ENCODE measurements at regions not wholly inside any gene's neighbourhood (a gene's known extent, or its start where the extent isn't known, plus 50 kb on each side); places are given as distances from the start of the nearest gene placed in this dataset.

- DNase-seq (ENCODE audit: low read depth in 2 of 2) = no peak
Measured at GRCh38 chr1:108082738-108083562, 117.2 kb downstream of the SLC25A24 start.

- no peak for DNase-seq (ENCODE audit: low read depth in 2 of 2)
Measured at GRCh38 chr1:108082001-108082400, 117.0 kb upstream of the VAV3 start.

- DNase-seq (ENCODE audit: low read depth in 2 of 2) = no peak
Measured at GRCh38 chr1:108080448-108080847, 115.5 kb upstream of the VAV3 start.

GRCh38 chr1:108079440-108080025 lies 114.6 kb upstream of the VAV3 start:
- peak in 1 of 2 donors; percentile 26 for DNase-seq (ENCODE audit: low read depth in 2 of 2)

GRCh38 chr1:108077991-108078390 lies 113.0 kb upstream of the VAV3 start:
- DNase-seq (ENCODE audit: low read depth in 2 of 2) = no peak

- no peak for DNase-seq (ENCODE audit: low read depth in 2 of 2)
Measured at GRCh38 chr1:108075055-108075454, 110.1 kb upstream of the VAV3 start.

- no peak for DNase-seq (ENCODE audit: low read depth in 2 of 2)
Measured at GRCh38 chr1:108072776-108073175, 107.8 kb upstream of the VAV3 start.

- no peak for DNase-seq (ENCODE audit: low read depth in 2 of 2)
Measured at GRCh38 chr1:108072212-108072611, 107.2 kb upstream of the VAV3 start.

- no peak for DNase-seq (ENCODE audit: low read depth in 2 of 2)
Measured at GRCh38 chr1:108071601-108072000, 106.6 kb upstream of the VAV3 start.

GRCh38 chr1:108070662-108071061 lies 105.7 kb upstream of the VAV3 start:
- no peak for DNase-seq (ENCODE audit: low read depth in 2 of 2)

- DNase-seq (ENCODE audit: low read depth in 2 of 2) = no peak
Measured at GRCh38 chr1:108067884-108068540, 103.0 kb upstream of the VAV3 start.

- no peak for DNase-seq (ENCODE audit: low read depth in 2 of 2)
Measured at GRCh38 chr1:108066808-108067207, 101.8 kb upstream of the VAV3 start.

GRCh38 chr1:108064255-108064654 lies 99.3 kb upstream of the VAV3 start:
- DNase-seq (ENCODE audit: low read depth in 2 of 2) = no peak

- DNase-seq (ENCODE audit: low read depth in 2 of 2) = no peak
Measured at GRCh38 chr1:108063703-108064102, 98.7 kb upstream of the VAV3 start.

- DNase-seq (ENCODE audit: low read depth in 2 of 2) = no peak
Measured at GRCh38 chr1:108059945-108060344, 95.0 kb upstream of the VAV3 start.

- no peak for DNase-seq (ENCODE audit: low read depth in 2 of 2)
Measured at GRCh38 chr1:108057541-108057940, 92.6 kb upstream of the VAV3 start.

- DNase-seq (ENCODE audit: low read depth in 2 of 2) = no peak
Measured at GRCh38 chr1:108056436-108056990, 91.5 kb upstream of the VAV3 start.

- DNase-seq (ENCODE audit: low read depth in 2 of 2) = no peak
Measured at GRCh38 chr1:108055387-108055786, 90.4 kb upstream of the VAV3 start.

- no peak for DNase-seq (ENCODE audit: low read depth in 2 of 2)
Measured at GRCh38 chr1:108054396-108054795, 89.4 kb upstream of the VAV3 start.

GRCh38 chr1:108053270-108054013 lies 88.5 kb upstream of the VAV3 start:
- no peak for DNase-seq (ENCODE audit: low read depth in 2 of 2)

GRCh38 chr1:108051631-108052377 lies 86.8 kb upstream of the VAV3 start:
- DNase-seq (ENCODE audit: low read depth in 2 of 2) = no peak

All from stimulated activated CD4-positive, alpha-beta T cell treated with anti-CD3 and anti-CD28 coated beads, Interleukin-1b, Interleukin-23, amount 100 ng/mL, for 4 hours (primary cell).